CD14-positive monocyte (primary cell): ENCODE measurements at regions not wholly inside any gene's neighbourhood (a gene's known extent, or its start where the extent isn't known, plus 50 kb on each side); places are given as distances from the start of the nearest gene placed in this dataset.

ENCODE experiments used
- DNase-seq, 3 donors: peaks; one replicate each; pipeline ENCODE4 v3.0.0-alpha.2; 2011 to 2022
- H2AFZ ChIP-seq: 2 replicates; pipeline ENCODE4 v1.6.0; 2012; ENCODE audit warnings: mild to moderate bottlenecking, low read depth, low read length, inconsistent platforms; ENCODE audit not compliant: insufficient read depth, poor library complexity, severe bottlenecking
- H3K27ac ChIP-seq, 2 donors: 1 replicate in 1 of 2; 2 replicates in 1 of 2; pipeline ENCODE4 v1.5.1; 2012 to 2013; ENCODE audit warnings: low read length in 2 of 2, control low read depth in 1 of 2, inconsistent platforms in 1 of 2, low read depth in 1 of 2, mild to moderate bottlenecking in 1 of 2
- H3K27me3 ChIP-seq, 2 donors: one replicate each; pipeline versions ENCODE4 v1.6.0 to v1.6.1; 2011 to 2013; ENCODE audit warnings: low read length in 2 of 2; ENCODE audit not compliant: control insufficient read depth in 2 of 2, insufficient read depth in 2 of 2
- H3K36me3 ChIP-seq, 2 donors: replicated peaks in 1 of 2; 1 replicate in 1 of 2; 2 replicates in 1 of 2; pipeline versions ENCODE4 v1.5.1 to v1.6.1; 2012 to 2013; ENCODE audit warnings: low read length in 2 of 2, control low read depth in 1 of 2, inconsistent platforms in 1 of 2, mild to moderate bottlenecking in 1 of 2; ENCODE audit not compliant: insufficient read depth in 2 of 2, control insufficient read depth in 1 of 2
- H3K4me1 ChIP-seq, 2 donors: 1 replicate in 1 of 2; 2 replicates in 1 of 2; pipeline versions ENCODE4 v1.5.1 to v1.6.1; 2012 to 2013; ENCODE audit warnings: low read length in 2 of 2, control low read depth in 1 of 2, inconsistent platforms in 1 of 2, mild to moderate bottlenecking in 1 of 2, moderate library complexity in 1 of 2; ENCODE audit not compliant: insufficient read depth in 2 of 2, control insufficient read depth in 1 of 2
- H3K4me2 ChIP-seq: replicated peaks from 2 replicates; pipeline ENCODE3; 2012; ENCODE audit warnings: low read length, moderate library complexity, mild to moderate bottlenecking; ENCODE audit not compliant: poor library complexity, severe bottlenecking; ENCODE audit errors: extremely low read depth
- H3K4me3 ChIP-seq, 3 experiments: fragments of 200-600 bp in 1 of 3; sonication (generic) in 1 of 3; replicated peaks in 1 of 3; 1 replicate in 2 of 3; 2 replicates in 1 of 3; pipeline ENCODE4 v1.5.1; 2011 to 2013; ENCODE audit warnings: low read length in 3 of 3, mild to moderate bottlenecking in 3 of 3, control low read depth in 2 of 3, low read depth in 2 of 3, inconsistent platforms in 1 of 3, moderate library complexity in 1 of 3
- H3K79me2 ChIP-seq: 2 replicates; pipeline ENCODE4 v1.6.0; 2012; ENCODE audit warnings: mild to moderate bottlenecking, control low read depth, inconsistent platforms, low read length, moderate library complexity; ENCODE audit not compliant: insufficient read depth
- H3K9ac ChIP-seq: 2 replicates; pipeline ENCODE4 v1.6.0; 2017; ENCODE audit warnings: low read length, mild to moderate bottlenecking; ENCODE audit not compliant: insufficient read depth, poor library complexity, severe bottlenecking
- H3K9me3 ChIP-seq, 2 donors: replicated peaks in 1 of 2; 1 replicate in 1 of 2; 2 replicates in 1 of 2; pipeline versions ENCODE4 v1.5.1 to v1.6.1; 2012 to 2013; ENCODE audit warnings: low read length in 2 of 2, control low read depth in 1 of 2; ENCODE audit not compliant: control insufficient read depth in 1 of 2, insufficient read depth in 1 of 2
- H4K20me1 ChIP-seq: 2 replicates; pipeline ENCODE4 v1.6.0; 2012; ENCODE audit warnings: mild to moderate bottlenecking, low read length, control low read depth, moderate library complexity; ENCODE audit not compliant: insufficient read depth
- H3K27ac Mint-ChIP-seq, 7 donors: one replicate each; pipeline ENCODE4 v1.8.0; 2020; ENCODE audit warnings: mild to moderate bottlenecking in 7 of 7, mixed read lengths in 7 of 7, moderate library complexity in 6 of 7, inconsistent platforms in 2 of 7
- H3K27me3 Mint-ChIP-seq, 3 donors: one replicate each; pipeline ENCODE4 v1.8.0; 2021 to 2022; ENCODE audit warnings: low read depth in 3 of 3, mild to moderate bottlenecking in 3 of 3, mixed read lengths in 3 of 3, moderate library complexity in 3 of 3, inconsistent platforms in 1 of 3
- H3K36me3 Mint-ChIP-seq, 2 donors: one replicate each; pipeline ENCODE4 v1.8.0; 2020; ENCODE audit warnings: mixed read lengths in 2 of 2, inconsistent platforms in 1 of 2, mild to moderate bottlenecking in 1 of 2
- H3K4me1 Mint-ChIP-seq: one replicate; pipeline ENCODE4 v1.8.0; 2020; ENCODE audit warnings: mild to moderate bottlenecking, mixed read lengths
- H3K4me3 Mint-ChIP-seq, 2 donors: one replicate each; pipeline ENCODE4 v1.8.0; 2020; ENCODE audit warnings: mild to moderate bottlenecking in 2 of 2, mixed read lengths in 2 of 2, moderate library complexity in 1 of 2
- H3K9me3 Mint-ChIP-seq, 7 donors: one replicate each; pipeline ENCODE4 v1.8.0; 2020 to 2022; ENCODE audit warnings: mixed read lengths in 7 of 7, mild to moderate bottlenecking in 6 of 7, moderate library complexity in 6 of 7, inconsistent platforms in 2 of 7
- WGBS: methylation state at CpG from one replicate; pipeline ENCODE4 v1.1.5; 2013; ENCODE audit warnings: missing lambda C conversion rate; ENCODE audit not compliant: insufficient coverage; 5-methylcytosine and 5-hydroxymethylcytosine counted together
- intact Hi-C, 2 donors: fragments of 100-400 bp; cut with micrococcal nuclease; formaldehyde crosslinking; loops; one replicate each; pipeline versions ENCODE4 v1.15.0 to v1.15.1; 2023
- TF ChIP-seq, protein P1 (sequence below): fragments of 200-600 bp; IDR thresholded peaks from one replicate; pipeline ENCODE4 v1.8.0; 2022; ENCODE audit warnings: antibody characterized with exemption, mild to moderate bottlenecking

DNA sequence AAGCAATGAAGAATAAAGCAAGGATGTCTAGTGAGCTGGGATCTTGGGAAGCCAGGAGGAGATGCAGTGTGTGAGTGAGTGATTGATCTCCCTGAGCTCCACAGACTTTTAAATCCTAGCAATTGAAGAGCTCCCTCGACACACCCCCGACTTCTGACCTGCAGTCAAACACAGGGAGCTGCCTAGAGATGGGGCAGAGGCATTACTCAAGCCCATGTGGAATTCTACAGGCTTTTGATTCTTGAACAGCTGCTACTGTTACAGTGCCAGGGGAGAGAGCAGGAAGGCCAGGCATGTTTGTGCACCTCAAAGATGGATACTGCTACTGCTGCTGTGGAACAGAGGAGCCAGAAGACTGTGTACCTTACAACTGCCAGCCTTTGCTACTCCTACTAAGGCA is 1403.1 kb upstream of the ALCAM start:
- TF ChIP-seq, protein P1, sequence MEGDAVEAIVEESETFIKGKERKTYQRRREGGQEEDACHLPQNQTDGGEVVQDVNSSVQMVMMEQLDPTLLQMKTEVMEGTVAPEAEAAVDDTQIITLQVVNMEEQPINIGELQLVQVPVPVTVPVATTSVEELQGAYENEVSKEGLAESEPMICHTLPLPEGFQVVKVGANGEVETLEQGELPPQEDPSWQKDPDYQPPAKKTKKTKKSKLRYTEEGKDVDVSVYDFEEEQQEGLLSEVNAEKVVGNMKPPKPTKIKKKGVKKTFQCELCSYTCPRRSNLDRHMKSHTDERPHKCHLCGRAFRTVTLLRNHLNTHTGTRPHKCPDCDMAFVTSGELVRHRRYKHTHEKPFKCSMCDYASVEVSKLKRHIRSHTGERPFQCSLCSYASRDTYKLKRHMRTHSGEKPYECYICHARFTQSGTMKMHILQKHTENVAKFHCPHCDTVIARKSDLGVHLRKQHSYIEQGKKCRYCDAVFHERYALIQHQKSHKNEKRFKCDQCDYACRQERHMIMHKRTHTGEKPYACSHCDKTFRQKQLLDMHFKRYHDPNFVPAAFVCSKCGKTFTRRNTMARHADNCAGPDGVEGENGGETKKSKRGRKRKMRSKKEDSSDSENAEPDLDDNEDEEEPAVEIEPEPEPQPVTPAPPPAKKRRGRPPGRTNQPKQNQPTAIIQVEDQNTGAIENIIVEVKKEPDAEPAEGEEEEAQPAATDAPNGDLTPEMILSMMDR: no peak
- Mint-ChIP-seq H3K4me1 (no peaks in the 10 kb centered on the region), H3K36me3 (no peaks in the 10 kb centered on the region), H3K27ac (no peak overlapping the region), H3K9me3 (peaks cover 0 to 16% (median 4%) of the 10 kb centered on the region in 7 donors), H3K4me3 (no peak overlapping the region), H3K27me3 (no peaks in the 10 kb centered on the region)
- no peak overlapping the region for H3K27ac ChIP-seq
- no peaks in the 10 kb centered on the region for H3K79me2 ChIP-seq
- no peak overlapping the region for H3K9ac ChIP-seq
- peaks cover 14 to 17% of the 10 kb centered on the region in 2 donors for H3K9me3 ChIP-seq
- no peak for DNase-seq
- no peaks in the 10 kb centered on the region for H3K36me3 ChIP-seq
- H4K20me1 ChIP-seq: no peaks in the 10 kb centered on the region
- H3K4me1 ChIP-seq: no peaks in the 10 kb centered on the region
- H3K4me2 ChIP-seq: no peak overlapping the region
- no peak overlapping the region for H2AFZ ChIP-seq
- WGBS: 67% methylated on average over 2 of the region's 2 CpGs
- intact Hi-C loops: no loop called here
- no peaks in the 10 kb centered on the region for H3K27me3 ChIP-seq
- no peak overlapping the region for H3K4me3 ChIP-seq

DNA sequence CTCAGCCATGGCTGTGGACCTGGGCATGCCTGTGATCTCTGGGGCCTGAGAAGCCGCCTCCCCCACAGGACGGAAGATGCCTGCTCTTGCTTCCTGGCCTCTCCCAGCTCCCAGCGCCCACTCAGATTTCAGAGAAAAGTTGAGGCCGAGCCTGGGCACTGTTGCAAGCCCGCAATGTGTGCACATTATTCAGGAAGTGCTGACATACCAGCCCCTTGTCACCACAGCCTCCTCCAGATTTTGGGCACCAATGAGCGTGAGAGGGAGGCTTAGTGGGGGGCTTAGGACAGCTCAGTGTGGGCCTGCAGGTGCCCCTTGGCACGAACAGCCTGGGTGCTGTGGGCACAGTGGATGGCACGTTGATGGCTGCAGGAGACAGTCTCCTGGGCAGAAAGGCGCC is 1400.9 kb upstream of the ALCAM start:
- Histone ChIP-seq H3K79me2 (no peaks in the 10 kb centered on the region), H3K27ac (no peak overlapping the region), H3K9me3 (peaks cover 14 to 17% of the 10 kb centered on the region in 2 donors), H3K4me3 (no peak overlapping the region), H4K20me1 (no peaks in the 10 kb centered on the region), H3K36me3 (no peaks in the 10 kb centered on the region), H3K27me3 (no peaks in the 10 kb centered on the region), H3K4me1 (no peaks in the 10 kb centered on the region), H2AFZ (no peak overlapping the region), H3K9ac (no peak overlapping the region), H3K4me2 (no peak overlapping the region)
- no peak overlapping the region for H3K27ac Mint-ChIP-seq
- H3K36me3 Mint-ChIP-seq: no peaks in the 10 kb centered on the region
- no peaks in the 10 kb centered on the region for H3K27me3 Mint-ChIP-seq
- H3K9me3 Mint-ChIP-seq: peaks cover 0 to 16% (median 4%) of the 10 kb centered on the region in 7 donors
- WGBS: 87% methylated on average over 9 of the region's 9 CpGs
- DNase-seq: no peak
- intact Hi-C loops: no loop called here
- H3K4me3 Mint-ChIP-seq: no peak overlapping the region
- TF ChIP-seq, protein P1: no peak
- H3K4me1 Mint-ChIP-seq: no peaks in the 10 kb centered on the region
